ENCODE measurements at regions not wholly inside any gene's neighbourhood (a gene's known extent, or its start where the extent isn't known, plus 50 kb on each side); places are given as distances from the start of the nearest gene placed in this dataset.

DNA sequence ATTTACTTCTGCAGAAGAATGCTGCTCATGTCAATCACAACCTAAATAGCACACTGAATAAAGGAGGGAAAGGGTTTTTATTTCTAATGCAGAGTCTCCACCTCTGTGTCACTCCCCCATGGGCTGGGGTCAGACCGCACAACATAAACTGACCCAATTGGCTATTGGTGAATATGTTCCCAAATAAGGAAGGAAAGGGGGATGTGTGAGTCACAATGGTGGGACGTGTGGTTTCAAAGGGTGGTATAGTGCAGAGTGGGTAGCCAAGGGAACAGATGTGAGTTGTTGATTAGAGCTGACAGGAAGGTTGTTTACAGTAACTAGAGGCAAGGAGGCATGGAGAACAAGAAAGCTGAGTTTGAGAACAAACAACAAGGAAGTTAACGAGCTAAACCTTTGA is 491.8 kb downstream of the ZPLD1 start:
- TF ChIP-seq EZH2phosphoT487 (IDR thresholded peaks at IDR 0.05; ENCODE audit: low read length) (no peak), CTCF (IDR thresholded peaks at IDR 0.05; ENCODE audit: low read length) (no peak), EZH2 (optimal IDR thresholded peaks at IDR 0.05; ENCODE audit: low read depth, low read length) (no peak)

Measured in MM.1S (cell line).